ENCODE measurements at regions not wholly inside any gene's neighbourhood (a gene's known extent, or its start where the extent isn't known, plus 50 kb on each side); places are given as distances from the start of the nearest gene placed in this dataset.
A peak's percentile ranks its signal among the peaks of the same experiment; 100 is the strongest.

GRCh38 chr3:5787861-5788488 lies 600.5 kb downstream of the EDEM1 start:
- Histone ChIP-seq H3K4me3 (no peak overlapping the region), H3K27me3 (no peaks in the 10 kb centered on the region), H3K9me3 (no peaks in the 10 kb centered on the region), H3K36me3 (no peaks in the 10 kb centered on the region)
- peak; percentile 2 for DNase-seq

DNA sequence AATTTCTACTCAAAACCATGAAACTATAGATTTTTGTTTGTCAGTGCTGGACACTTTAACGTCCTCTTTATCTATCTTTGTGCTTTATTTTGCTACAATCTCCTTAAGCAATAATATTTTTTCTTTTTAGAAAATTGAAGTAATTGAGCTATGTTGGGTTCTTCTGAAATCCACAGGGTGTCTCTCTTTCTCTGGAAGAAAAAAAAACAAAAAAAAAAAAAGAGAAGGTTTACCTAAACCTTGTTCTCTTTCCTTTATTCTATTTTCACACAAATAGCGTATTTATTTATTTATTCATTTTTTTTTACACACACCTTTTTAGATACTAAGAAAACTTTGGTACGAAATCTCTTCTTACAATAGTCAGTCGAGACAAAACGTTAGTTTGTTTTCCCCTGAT lies 601.0 kb downstream of the EDEM1 start:
- no peak for DNase-seq
- Histone ChIP-seq H3K4me3 (no peak overlapping the region), H3K36me3 (no peaks in the 10 kb centered on the region), H3K27me3 (no peaks in the 10 kb centered on the region), H3K9me3 (no peaks in the 10 kb centered on the region)

DNA sequence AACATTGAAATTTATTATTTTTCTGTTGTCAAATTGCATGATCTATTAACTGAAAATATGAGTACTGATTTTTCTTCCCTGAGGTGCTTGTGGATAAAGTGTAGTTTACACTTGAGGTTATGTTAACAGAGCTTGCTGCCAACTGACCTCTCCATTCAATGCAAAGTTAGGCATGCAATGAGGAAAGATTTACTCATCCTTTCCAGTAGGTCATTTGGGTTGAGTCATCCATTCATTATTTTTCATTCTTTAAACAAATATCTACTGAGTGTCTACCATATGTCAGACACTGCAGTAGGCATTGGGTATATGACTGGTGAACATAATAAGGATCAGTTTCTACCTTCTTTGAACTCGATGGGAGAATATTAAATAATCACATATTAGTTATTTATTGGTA lies 604.1 kb downstream of the EDEM1 start:
- H3K27me3 ChIP-seq: no peaks in the 10 kb centered on the region
- no peaks in the 10 kb centered on the region for H3K9me3 ChIP-seq
- no peak overlapping the region for H3K4me3 ChIP-seq
- H3K36me3 ChIP-seq: no peaks in the 10 kb centered on the region
- DNase-seq: peak; percentile 17

DNA sequence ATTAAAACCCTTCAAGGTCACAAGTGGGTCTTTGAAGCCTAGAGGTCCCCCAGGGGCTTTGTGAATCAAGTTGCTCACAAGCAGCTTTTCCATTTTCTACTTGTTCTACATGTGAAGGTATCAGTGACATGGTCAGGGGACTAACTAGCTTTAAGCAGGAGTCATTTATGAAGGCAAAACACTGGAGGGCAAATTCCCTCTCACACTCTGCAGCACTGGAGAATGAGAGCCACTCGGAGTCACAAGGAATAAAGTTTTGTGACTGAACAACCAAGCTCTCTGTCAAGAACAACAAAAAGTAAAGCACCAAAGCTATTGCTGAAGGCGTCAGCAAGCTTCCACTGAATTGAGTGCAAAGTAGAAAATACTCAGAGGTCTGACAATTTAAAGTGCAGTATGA lies 609.0 kb downstream of the EDEM1 start:
- H3K4me3 ChIP-seq: no peak overlapping the region
- no peak for DNase-seq
- H3K36me3 ChIP-seq: no peaks in the 10 kb centered on the region
- H3K9me3 ChIP-seq: no peaks in the 10 kb centered on the region
- no peaks in the 10 kb centered on the region for H3K27me3 ChIP-seq

- no peak for DNase-seq
- no peaks in the 10 kb centered on the region for H3K27me3 ChIP-seq
- no peaks in the 10 kb centered on the region for H3K9me3 ChIP-seq
- no peaks in the 10 kb centered on the region for H3K36me3 ChIP-seq
- no peak overlapping the region for H3K4me3 ChIP-seq
These were observed 611.3 kb downstream of the EDEM1 start for GRCh38 chr3:5798809-5799208.

GRCh38 chr3:5799398-5799797 lies 611.9 kb downstream of the EDEM1 start:
- no peak for DNase-seq
- H3K4me3 ChIP-seq: no peak overlapping the region
- H3K36me3 ChIP-seq: no peaks in the 10 kb centered on the region
- H3K27me3 ChIP-seq: no peaks in the 10 kb centered on the region
- no peaks in the 10 kb centered on the region for H3K9me3 ChIP-seq

GRCh38 chr3:5800965-5801364 lies 613.5 kb downstream of the EDEM1 start:
- no peaks in the 10 kb centered on the region for H3K36me3 ChIP-seq

DNA sequence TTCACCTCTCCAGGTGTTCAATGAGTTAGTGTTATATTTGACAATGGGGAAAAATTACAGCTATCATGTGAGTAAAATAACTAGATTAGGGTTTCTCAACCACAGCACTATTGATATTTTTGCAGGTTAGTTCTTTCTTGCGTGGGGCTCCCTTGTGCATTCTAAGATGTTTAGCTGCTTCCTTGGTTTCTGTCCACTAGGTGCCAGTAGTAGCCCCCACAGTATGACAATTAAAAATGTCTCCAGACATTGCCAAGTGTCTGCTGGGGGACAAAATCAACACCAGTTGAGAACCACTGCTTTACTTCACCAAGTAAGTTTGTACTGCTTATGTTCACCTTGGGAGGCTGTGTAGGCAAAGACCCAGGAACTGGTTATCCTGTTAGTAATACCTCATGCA lies 618.7 kb downstream of the EDEM1 start:
- no peaks in the 10 kb centered on the region for H3K27me3 ChIP-seq
- H3K36me3 ChIP-seq: no peaks in the 10 kb centered on the region
- no peak for DNase-seq
- H3K4me3 ChIP-seq: no peak overlapping the region
- H3K9me3 ChIP-seq: no peaks in the 10 kb centered on the region

More at GRCh38 chr3:5800965-5801364, 613.5 kb downstream of the EDEM1 start:
- Histone ChIP-seq H3K9me3 (no peaks in the 10 kb centered on the region), H3K27me3 (no peaks in the 10 kb centered on the region), H3K4me3 (no peak overlapping the region)
- DNase-seq: no peak

- H3K9me3 ChIP-seq: no peaks in the 10 kb centered on the region
- no peak for DNase-seq
- no peaks in the 10 kb centered on the region for H3K36me3 ChIP-seq
- no peaks in the 10 kb centered on the region for H3K27me3 ChIP-seq
- H3K4me3 ChIP-seq: no peak overlapping the region
These were observed 622.2 kb downstream of the EDEM1 start for GRCh38 chr3:5809586-5810246.

- H3K4me3 ChIP-seq: no peak overlapping the region
- DNase-seq: no peak
- no peaks in the 10 kb centered on the region for H3K9me3 ChIP-seq
- H3K27me3 ChIP-seq: no peaks in the 10 kb centered on the region
- no peaks in the 10 kb centered on the region for H3K36me3 ChIP-seq
These were observed 623.5 kb downstream of the EDEM1 start for GRCh38 chr3:5811016-5811415.

- DNase-seq: no peak
- no peaks in the 10 kb centered on the region for H3K27me3 ChIP-seq
- H3K9me3 ChIP-seq: no peaks in the 10 kb centered on the region
- H3K4me3 ChIP-seq: no peak overlapping the region
- no peaks in the 10 kb centered on the region for H3K36me3 ChIP-seq
These were observed 626.0 kb downstream of the EDEM1 start for GRCh38 chr3:5813521-5813920.

DNA sequence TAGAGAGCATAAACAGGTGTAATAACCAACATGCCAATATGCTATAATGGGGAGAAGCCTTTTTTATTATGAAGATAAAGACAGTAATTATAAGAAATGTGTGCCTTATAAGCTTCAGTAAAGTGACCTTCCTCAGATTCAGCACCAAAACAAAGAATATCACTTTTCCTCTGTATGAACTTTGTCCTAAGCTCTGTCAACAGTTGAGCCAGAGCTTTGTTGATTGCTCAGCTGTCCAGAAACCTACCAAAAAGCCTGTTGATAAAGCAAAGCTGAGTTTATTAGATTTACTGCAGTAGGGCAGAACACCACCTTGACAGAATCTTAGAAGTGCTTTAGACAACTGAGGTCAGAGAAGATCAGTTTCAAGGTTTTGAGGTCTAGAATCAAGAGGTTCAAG lies 635.3 kb downstream of the EDEM1 start:
- Histone ChIP-seq H3K27me3 (no peaks in the 10 kb centered on the region), H3K36me3 (no peaks in the 10 kb centered on the region), H3K9me3 (no peaks in the 10 kb centered on the region), H3K4me3 (no peak overlapping the region)
- DNase-seq: no peak

DNA sequence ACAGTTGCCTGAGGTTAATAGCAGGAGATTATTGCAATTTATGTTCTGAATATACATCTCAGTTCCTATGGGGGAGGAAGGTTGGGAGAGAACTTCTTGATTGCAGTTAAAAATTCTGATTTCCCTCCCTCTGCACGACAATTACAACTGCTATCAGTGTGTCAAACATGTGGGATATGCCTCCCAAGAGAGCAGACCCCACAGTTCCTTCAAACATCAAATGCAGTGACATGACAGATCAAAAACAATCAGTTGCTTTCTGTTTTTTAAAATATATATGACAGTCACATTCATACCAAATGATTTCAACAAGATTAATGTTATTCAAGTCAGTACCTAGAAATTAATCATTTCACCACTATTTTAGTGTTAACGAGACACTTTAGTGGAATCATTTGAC lies 639.0 kb downstream of the EDEM1 start:
- no peak for DNase-seq
- H3K9me3 ChIP-seq: no peaks in the 10 kb centered on the region
- H3K27me3 ChIP-seq: no peaks in the 10 kb centered on the region
- H3K36me3 ChIP-seq: no peaks in the 10 kb centered on the region
- no peak overlapping the region for H3K4me3 ChIP-seq

DNA sequence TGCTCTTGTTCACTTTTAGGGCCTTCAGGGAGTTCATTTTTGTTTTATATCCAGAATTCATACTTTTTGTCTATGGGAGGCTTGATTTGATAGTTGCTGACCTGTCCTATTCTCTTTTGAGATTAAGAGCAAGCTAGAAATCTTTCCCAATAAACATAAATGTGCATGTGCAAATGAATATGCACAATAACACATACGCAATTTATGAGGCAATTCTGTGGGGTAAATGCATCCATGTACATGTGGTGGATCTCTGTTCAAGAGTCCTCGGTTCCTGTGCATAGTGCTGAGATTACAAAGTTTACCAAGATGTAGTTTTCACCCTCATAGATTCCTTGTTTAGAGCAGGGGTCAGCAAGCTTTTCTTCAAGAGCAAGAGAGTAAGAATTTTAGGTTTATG lies 640.7 kb downstream of the EDEM1 start:
- Histone ChIP-seq H3K27me3 (no peaks in the 10 kb centered on the region), H3K9me3 (no peaks in the 10 kb centered on the region), H3K4me3 (no peak overlapping the region), H3K36me3 (no peaks in the 10 kb centered on the region)
- no peak for DNase-seq

- H3K36me3 ChIP-seq: no peaks in the 10 kb centered on the region
- no peaks in the 10 kb centered on the region for H3K27me3 ChIP-seq
- H3K9me3 ChIP-seq: no peaks in the 10 kb centered on the region
- no peak overlapping the region for H3K4me3 ChIP-seq
- DNase-seq: no peak
These were observed 652.5 kb downstream of the EDEM1 start for GRCh38 chr3:5840056-5840455.

DNA sequence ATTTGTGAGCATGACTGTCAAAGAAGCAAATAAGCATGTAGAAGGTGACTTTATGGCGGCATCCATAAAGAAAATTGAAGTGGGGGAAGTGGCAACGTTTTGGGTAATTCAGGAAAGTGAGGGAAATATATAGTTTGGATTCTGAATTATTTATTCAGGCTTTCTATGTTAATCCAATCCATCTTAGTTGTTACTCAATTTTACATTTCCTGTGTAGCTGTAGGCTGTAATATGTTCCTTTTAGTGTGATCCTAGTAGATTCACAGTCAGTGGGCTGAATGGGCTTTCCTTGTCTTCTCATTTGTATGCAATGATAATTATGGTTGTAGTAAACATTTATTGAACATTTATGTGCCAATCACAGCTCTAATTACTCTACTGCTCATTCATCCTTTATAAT lies 654.1 kb downstream of the EDEM1 start:
- no peak overlapping the region for H3K4me3 ChIP-seq
- H3K27me3 ChIP-seq: no peaks in the 10 kb centered on the region
- no peaks in the 10 kb centered on the region for H3K36me3 ChIP-seq
- no peak for DNase-seq
- no peaks in the 10 kb centered on the region for H3K9me3 ChIP-seq

GRCh38 chr3:5846261-5846660 lies 658.8 kb downstream of the EDEM1 start:
- no peak overlapping the region for H3K4me3 ChIP-seq
- no peaks in the 10 kb centered on the region for H3K9me3 ChIP-seq
- H3K36me3 ChIP-seq: no peaks in the 10 kb centered on the region
- no peak for DNase-seq
- H3K27me3 ChIP-seq: no peaks in the 10 kb centered on the region

- DNase-seq: no peak
- Histone ChIP-seq H3K9me3 (no peaks in the 10 kb centered on the region), H3K4me3 (no peak overlapping the region), H3K27me3 (no peaks in the 10 kb centered on the region), H3K36me3 (no peaks in the 10 kb centered on the region)
These were observed 673.6 kb downstream of the EDEM1 start for GRCh38 chr3:5861151-5861550.

Data from MG63 (cell line).